A549 (cell line): ENCODE measurements at regions not wholly inside any gene's neighbourhood (a gene's known extent, or its start where the extent isn't known, plus 50 kb on each side); places are given as distances from the start of the nearest gene placed in this dataset.

Experiments
- ATAC-seq, 2 experiments: fragments of 200-7000 bp in 1 of 2; fragments of >200 bp in 1 of 2; cut with Nextera tagmentation in 1 of 2; cut with Tn5 transposase in 1 of 2; 3 replicates each; pipeline versions ENCODE4 v1.8.0 to v1.9.1; 2018 to 2020; ENCODE audit warnings: mild to moderate bottlenecking in 1 of 2, moderate library complexity in 1 of 2
- CTCF ChIA-PET: fragments of 300-600 bp; sonication (Branson Sonifier 250); formaldehyde crosslinking; extraction: SDS; loops from one replicate; lab custom pipeline; 2021; ENCODE audit warnings: antibody characterized with exemption, inconsistent platforms; lab: Yijun Ruan, JAX
- POLR2A ChIA-PET: fragments of 350-600 bp; formaldehyde crosslinking; extraction: SDS; loops from one replicate; lab custom pipeline; 2021; ENCODE audit warnings: antibody characterized with exemption, inconsistent platforms; lab: Yijun Ruan, JAX
- DNase-seq, 2 experiments: peaks; one replicate each; pipeline versions ENCODE4 v3.0.0 to v3.0.0-alpha.2; 2011 to 2016; ENCODE audit warnings: low read depth in 1 of 2, low spot score in 1 of 2
- FAIRE-seq: peaks from 2 replicates; lab custom pipeline; 2011; peaks lifted over from hg19 to GRCh38; lab: Jason Lieb, UNC
- H3K27ac ChIP-seq, 2 experiments: fragments of >200 bp; sonication (Bioruptor Twin); formaldehyde crosslinking; 3 replicates each; pipeline ENCODE4 v1.5.1; 2016 to 2017
- H3K4me1 ChIP-seq: fragments of >200 bp; sonication (Bioruptor Twin); formaldehyde crosslinking; 3 replicates; pipeline ENCODE4 v1.6.1; 2016
- H3K4me2 ChIP-seq: fragments of >200 bp; sonication (Bioruptor Twin); formaldehyde crosslinking; 3 replicates; pipeline ENCODE4 v1.6.1; 2016
- H3K4me3 ChIP-seq: fragments of >200 bp; sonication (Bioruptor Twin); formaldehyde crosslinking; 3 replicates; pipeline ENCODE4 v1.5.1; 2016
- H3K9me3 ChIP-seq: fragments of >200 bp; sonication (Bioruptor Twin); formaldehyde crosslinking; 3 replicates; pipeline ENCODE4 v1.6.1; 2016
- CEBPB ChIP-seq, 2 experiments: fragments of >200 bp in 1 of 2; sonication (Bioruptor Twin) in 1 of 2; formaldehyde crosslinking in 1 of 2; IDR thresholded peaks; 2 replicates each; pipeline ENCODE4 v1.6.1; 2012 to 2016
- CHD2 ChIP-seq: fragments of 150-350 bp; IDR thresholded peaks from 2 replicates; pipeline ENCODE4 v1.6.1; 2014; ENCODE audit warnings: low read length; ENCODE audit not compliant: partially characterized antibody
- CHD4 ChIP-seq: fragments of 200-600 bp; sonication (generic); IDR thresholded peaks from 2 replicates; pipeline ENCODE4 v1.6.1; 2016; ENCODE audit warnings: antibody characterized with exemption, mild to moderate bottlenecking, borderline replicate concordance
- EHMT2 ChIP-seq: fragments of 200-600 bp; sonication (generic); IDR thresholded peaks from 2 replicates; pipeline ENCODE4 v1.6.1; 2016; ENCODE audit warnings: antibody characterized with exemption, low read depth, mild to moderate bottlenecking, moderate library complexity
- GATA3 ChIP-seq: IDR thresholded peaks from 2 replicates; pipeline ENCODE4 v1.6.1; 2012; ENCODE audit warnings: borderline replicate concordance
- HDAC2 ChIP-seq: fragments of 200-600 bp; sonication (generic); IDR thresholded peaks from 2 replicates; pipeline ENCODE4 v1.6.1; 2016
- HEYL ChIP-seq: fragments of 250-450 bp; sonication (Bioruptor Pico); IDR thresholded peaks from 2 replicates; pipeline ENCODE4 v1.8.0; 2021; ENCODE audit warnings: mild to moderate bottlenecking, moderate library complexity
- HOXA7 ChIP-seq: fragments of 250-450 bp; sonication (Bioruptor Pico); IDR thresholded peaks from 2 replicates; pipeline ENCODE4 v1.5.0; 2020; ENCODE audit warnings: mild to moderate bottlenecking, moderate library complexity
- HOXB5 ChIP-seq: fragments of 250-450 bp; sonication (Bioruptor Pico); IDR thresholded peaks from 2 replicates; pipeline ENCODE4 v1.5.0; 2020; ENCODE audit warnings: mild to moderate bottlenecking, moderate library complexity
- MAFK ChIP-seq: fragments of 450-650 bp; IDR thresholded peaks from 2 replicates; pipeline ENCODE4 v1.6.1; 2014; ENCODE audit not compliant: partially characterized antibody
- MAZ ChIP-seq: fragments of 150-350 bp; IDR thresholded peaks from 2 replicates; pipeline ENCODE4 v1.6.1; 2014; ENCODE audit warnings: antibody characterized with exemption, low read depth, low read length, borderline replicate concordance
- NPAS2 ChIP-seq: fragments of 250-450 bp; sonication (Bioruptor Pico); IDR thresholded peaks from 2 replicates; pipeline ENCODE4 v1.8.0; 2022; ENCODE audit warnings: mild to moderate bottlenecking, moderate library complexity, borderline replicate concordance
- POLR2A ChIP-seq: IDR thresholded peaks from 2 replicates; pipeline ENCODE4 v1.6.1; 2012; ENCODE audit warnings: mild to moderate bottlenecking, low read length
- POLR2AphosphoS2 ChIP-seq: conservative IDR thresholded peaks from 2 replicates; pipeline ENCODE4 v1.6.1; 2012; ENCODE audit warnings: low read length, improper control_type of control experiment, inconsistent platforms
- RAD21 ChIP-seq, 2 experiments: fragments of >200 bp in 1 of 2; sonication (Bioruptor Twin) in 1 of 2; formaldehyde crosslinking in 1 of 2; IDR thresholded peaks in 1 of 2; conservative IDR thresholded peaks in 1 of 2; 2 replicates in 1 of 2; 3 replicates in 1 of 2; pipeline ENCODE4 v1.6.1; 2012 to 2018; ENCODE audit warnings: inconsistent platforms in 1 of 2
- RFX5 ChIP-seq: fragments of 450-650 bp; IDR thresholded peaks from 2 replicates; pipeline ENCODE4 v1.7.1; 2014; ENCODE audit warnings: antibody characterized with exemption, mild to moderate bottlenecking, moderate library complexity
- RNF2 ChIP-seq: fragments of 200-600 bp; sonication (generic); IDR thresholded peaks from 2 replicates; pipeline ENCODE4 v1.6.1; 2016; ENCODE audit warnings: low read depth, mild to moderate bottlenecking, antibody characterized with exemption, moderate library complexity, borderline replicate concordance
- SMC3 ChIP-seq: fragments of >200 bp; sonication (Bioruptor Twin); formaldehyde crosslinking; IDR thresholded peaks from 3 replicates; pipeline ENCODE4 v1.6.1; 2018; ENCODE audit warnings: inconsistent platforms
- SREBF2 ChIP-seq: fragments of 450-650 bp; IDR thresholded peaks from 2 replicates; pipeline ENCODE4 v1.6.1; 2014; ENCODE audit warnings: mild to moderate bottlenecking, moderate library complexity
- TFCP2L1 ChIP-seq: fragments of 250-450 bp; sonication (Bioruptor Pico); IDR thresholded peaks from 2 replicates; pipeline ENCODE4 v1.5.0; 2021; ENCODE audit warnings: mild to moderate bottlenecking
- ZNF302 ChIP-seq: fragments of 250-450 bp; sonication (Bioruptor Pico); IDR thresholded peaks from 2 replicates; pipeline ENCODE4 v1.9.0; 2021; ENCODE audit warnings: inconsistent platforms, mild to moderate bottlenecking, moderate library complexity
- WGBS: methylation state at CpG from one replicate; pipeline ENCODE4 v1.1.6; 2017; ENCODE audit errors: missing lambda C conversion rate; 5-methylcytosine and 5-hydroxymethylcytosine counted together
- TF ChIP-seq, protein P1 (sequence below): IDR thresholded peaks from 2 replicates; pipeline ENCODE4 v1.6.1; 2012; ENCODE audit warnings: low read depth, borderline replicate concordance
- TF ChIP-seq, protein P2 (sequence below): fragments of >200 bp; sonication (Bioruptor Twin); formaldehyde crosslinking; IDR thresholded peaks from 2 replicates; pipeline ENCODE4 v1.6.1; 2016
- TF ChIP-seq, protein P3 (sequence below): fragments of >200 bp; sonication (Bioruptor Twin); formaldehyde crosslinking; IDR thresholded peaks from 3 replicates; pipeline ENCODE4 v1.6.1; 2016

DNA sequence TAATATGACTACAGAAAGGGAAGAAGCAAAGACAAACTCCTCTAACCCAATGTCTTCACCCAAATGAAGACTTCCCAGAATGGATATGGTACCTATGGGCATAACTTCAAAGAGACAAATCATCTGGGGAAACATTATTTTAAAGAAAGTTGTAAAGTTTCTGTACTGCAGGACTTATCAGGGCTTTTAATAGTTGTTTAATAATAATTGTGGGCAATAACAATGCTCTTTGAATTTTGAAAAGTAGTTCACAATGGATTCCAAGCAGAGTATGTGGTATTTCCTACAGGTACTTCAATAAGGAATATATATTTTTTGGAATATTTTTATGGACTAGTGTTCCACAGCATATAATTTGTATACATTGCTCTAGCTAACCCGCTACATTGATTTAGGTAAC is 503.1 kb downstream of the MCTP2 start:
- no peaks in the 10 kb centered on the region for H3K4me1 ChIP-seq
- POLR2A ChIA-PET, result no interaction called here
- ATAC-seq, result no peak
- no peaks in the 10 kb centered on the region for H3K9me3 ChIP-seq
- 0% methylated on average over 1 of the region's 1 CpG for WGBS
- TF ChIP-seq HDAC2 (no peak), TFCP2L1 (no peak), CHD4 (no peak), NPAS2 (CRISPR knock-in tag) (no peak)
- TF ChIP-seq, protein P1, sequence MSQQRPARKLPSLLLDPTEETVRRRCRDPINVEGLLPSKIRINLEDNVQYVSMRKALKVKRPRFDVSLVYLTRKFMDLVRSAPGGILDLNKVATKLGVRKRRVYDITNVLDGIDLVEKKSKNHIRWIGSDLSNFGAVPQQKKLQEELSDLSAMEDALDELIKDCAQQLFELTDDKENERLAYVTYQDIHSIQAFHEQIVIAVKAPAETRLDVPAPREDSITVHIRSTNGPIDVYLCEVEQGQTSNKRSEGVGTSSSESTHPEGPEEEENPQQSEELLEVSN, result no peak
- H3K27ac ChIP-seq, result no peak overlapping the region
- H3K4me3 ChIP-seq, result no peak overlapping the region
- no peak overlapping the region for H3K4me2 ChIP-seq
- FAIRE-seq, result no peak
- DNase-seq, result no peak
- CTCF ChIA-PET, result no interaction called here

DNA sequence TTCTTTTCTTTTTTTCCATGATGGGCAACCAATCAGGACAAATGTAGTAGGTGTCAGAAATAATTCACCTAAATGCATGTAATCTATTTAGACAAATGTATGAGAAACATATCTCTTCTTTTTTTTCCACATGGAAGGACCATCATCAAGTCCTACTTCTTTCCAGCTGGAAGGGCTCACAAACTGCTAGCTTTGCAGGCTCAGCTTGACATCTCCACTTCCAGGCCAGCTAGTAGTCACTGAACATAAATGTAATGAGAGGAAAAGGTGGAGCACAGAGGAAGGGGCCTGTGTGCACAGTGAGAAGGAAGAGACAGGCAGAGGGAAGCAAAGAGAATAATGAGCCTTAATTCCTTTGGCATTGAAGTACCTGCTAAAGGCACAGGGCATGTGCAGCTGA is 504.9 kb downstream of the MCTP2 start:
- DNase-seq, result no peak
- no peak for ATAC-seq
- no peak for TF ChIP-seq CEBPB (IDR thresholded peaks at IDR 0.05)
- TF ChIP-seq HEYL (CRISPR knock-in tag), result no peak
- TF ChIP-seq HOXA7 (CRISPR knock-in tag), result no peak
- no peak for TF ChIP-seq SREBF2
- TF ChIP-seq, protein P1, result no peak
- TF ChIP-seq, protein P2, sequence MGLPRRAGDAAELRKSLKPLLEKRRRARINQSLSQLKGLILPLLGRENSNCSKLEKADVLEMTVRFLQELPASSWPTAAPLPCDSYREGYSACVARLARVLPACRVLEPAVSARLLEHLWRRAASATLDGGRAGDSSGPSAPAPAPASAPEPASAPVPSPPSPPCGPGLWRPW, result no peak
- TF ChIP-seq, all 56 proteins: peak for 0
- no peak overlapping the region for H3K4me3 ChIP-seq
- CTCF ChIA-PET, result interaction anchor here (1.1 kb wide), 1 partner anchor 10 kb away, joined by 3 read pairs; no protein-coding TSS in a partner anchor
- H3K4me1 ChIP-seq, result no peaks in the 10 kb centered on the region
- FAIRE-seq, result no peak
- H3K4me2 ChIP-seq, result no peak overlapping the region
- POLR2A ChIA-PET, result no interaction called here
- H3K27ac ChIP-seq, result no peak overlapping the region
- H3K9me3 ChIP-seq, result no peaks in the 10 kb centered on the region

DNA sequence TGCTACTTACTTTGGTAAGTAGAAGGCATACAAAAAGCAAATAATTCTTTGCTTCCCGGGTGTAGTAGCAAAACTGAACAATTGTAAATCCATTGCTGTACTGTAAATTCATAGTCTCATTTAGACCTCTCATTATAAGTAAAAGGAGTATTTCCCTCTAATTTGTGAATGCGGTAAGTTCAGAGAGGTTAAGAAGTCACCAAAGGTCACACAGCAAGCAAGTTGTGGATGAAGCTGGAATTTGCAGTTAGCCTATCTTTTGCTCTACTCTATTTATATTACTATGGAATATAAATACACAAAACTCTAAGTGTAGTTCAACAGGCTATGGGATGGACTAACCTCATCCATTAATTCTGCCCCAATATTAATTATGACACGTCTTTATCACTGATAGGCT is 508.3 kb downstream of the MCTP2 start:
- 36% methylated on average over 3 of the region's 3 CpGs for WGBS
- ChIA-PET POLR2A (no interaction called here), CTCF (no interaction called here)
- DNase-seq, result no peak
- no peak for ATAC-seq
- no peak overlapping the region for H3K4me3 ChIP-seq
- TF ChIP-seq RNF2 (no peak), EHMT2 (no peak), ZNF302 (no peak), CEBPB (IDR thresholded peaks at IDR 0.05) (no peak), MAFK (no peak), MAZ (no peak), POLR2AphosphoS2 (no peak), GATA3 (no peak), RAD21 (conservative IDR thresholded peaks at IDR 0.05 in 1 of 2, IDR thresholded peaks at IDR 0.05 in 1 of 2) (no peak), HOXB5 (CRISPR knock-in tag) (no peak), POLR2A (no peak), RFX5 (no peak), SMC3 (no peak), CHD2 (no peak), CHD4 (no peak)
- TF ChIP-seq, protein P2, result no peak
- TF ChIP-seq, protein P3, sequence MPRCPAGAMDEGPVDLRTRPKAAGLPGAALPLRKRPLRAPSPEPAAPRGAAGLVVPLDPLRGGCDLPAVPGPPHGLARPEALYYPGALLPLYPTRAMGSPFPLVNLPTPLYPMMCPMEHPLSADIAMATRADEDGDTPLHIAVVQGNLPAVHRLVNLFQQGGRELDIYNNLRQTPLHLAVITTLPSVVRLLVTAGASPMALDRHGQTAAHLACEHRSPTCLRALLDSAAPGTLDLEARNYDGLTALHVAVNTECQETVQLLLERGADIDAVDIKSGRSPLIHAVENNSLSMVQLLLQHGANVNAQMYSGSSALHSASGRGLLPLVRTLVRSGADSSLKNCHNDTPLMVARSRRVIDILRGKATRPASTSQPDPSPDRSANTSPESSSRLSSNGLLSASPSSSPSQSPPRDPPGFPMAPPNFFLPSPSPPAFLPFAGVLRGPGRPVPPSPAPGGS, result no peak
- no peak for FAIRE-seq
- H3K4me1 ChIP-seq, result no peaks in the 10 kb centered on the region
- H3K27ac ChIP-seq, result no peak overlapping the region
- no peaks in the 10 kb centered on the region for H3K9me3 ChIP-seq
- H3K4me2 ChIP-seq, result no peak overlapping the region
